Gastroesophageal sphincter (tissue), 3 donors: ENCODE measurements at regions not wholly inside any gene's neighbourhood (a gene's known extent, or its start where the extent isn't known, plus 50 kb on each side); places are given as distances from the start of the nearest gene placed in this dataset.

Source experiments
- CTCF ChIP-seq, 4 experiments: fragments of 200-600 bp in 2 of 4; fragments of 450-650 bp in 2 of 4; sonication (generic) in 1 of 4; IDR thresholded peaks; one replicate each; pipeline ENCODE4 v1.5.1; 2017 to 2019; ENCODE audit warnings: antibody characterized with exemption in 4 of 4, mild to moderate bottlenecking in 2 of 4, moderate library complexity in 2 of 4
- EP300 ChIP-seq: sonication (generic); formaldehyde crosslinking; IDR thresholded peaks from one replicate; pipeline ENCODE4 v1.6.1; 2017; ENCODE audit warnings: antibody characterized with exemption, mild to moderate bottlenecking
- POLR2AphosphoS5 ChIP-seq: sonication (generic); formaldehyde crosslinking; IDR thresholded peaks from one replicate; pipeline ENCODE4 v1.6.1; 2017; ENCODE audit warnings: antibody characterized with exemption

- TF ChIP-seq CTCF (IDR thresholded peaks at IDR 0.05) (no peak), POLR2AphosphoS5 (no peak), EP300 (no peak)
Measured at GRCh38 chr6:19320111-19320581, 517.0 kb upstream of the ID4 start.
